Small intestine (tissue), 7 donors: ENCODE measurements at regions not wholly inside any gene's neighbourhood (a gene's known extent, or its start where the extent isn't known, plus 50 kb on each side); places are given as distances from the start of the nearest gene placed in this dataset.

Source experiments
- DNase-seq, 2 donors: peaks; one replicate each; pipeline versions ENCODE4 v3.0.0 to v3.0.0-alpha.2; 2013
- FAIRE-seq: peaks from 2 replicates; lab custom pipeline; 2012; peaks lifted over from hg19 to GRCh38; lab: Jason Lieb, UNC
- H3K27ac ChIP-seq, 3 donors: one replicate each; pipeline ENCODE4 v1.5.1; 2013; ENCODE audit warnings: low read length in 2 of 3, mild to moderate bottlenecking in 2 of 3, control low read depth in 1 of 3, inconsistent platforms in 1 of 3, low read depth in 1 of 3, moderate library complexity in 1 of 3
- H3K27me3 ChIP-seq, 3 donors: one replicate each; pipeline ENCODE4 v1.6.1; 2013; ENCODE audit warnings: low read length in 3 of 3, inconsistent platforms in 1 of 3; ENCODE audit not compliant: control insufficient read depth in 3 of 3, insufficient read depth in 3 of 3
- H3K36me3 ChIP-seq, 3 donors: one replicate each; pipeline ENCODE4 v1.6.1; 2013; ENCODE audit warnings: low read length in 3 of 3, inconsistent platforms in 1 of 3, low read depth in 1 of 3, mild to moderate bottlenecking in 1 of 3, moderate library complexity in 1 of 3; ENCODE audit not compliant: control insufficient read depth in 3 of 3, insufficient read depth in 2 of 3
- H3K4me1 ChIP-seq, 3 donors: one replicate each; pipeline ENCODE4 v1.6.1; 2013; ENCODE audit warnings: low read length in 2 of 3, inconsistent platforms in 1 of 3, low read depth in 1 of 3, mild to moderate bottlenecking in 1 of 3, moderate library complexity in 1 of 3; ENCODE audit not compliant: control insufficient read depth in 3 of 3, insufficient read depth in 2 of 3
- H3K4me3 ChIP-seq, 3 donors: one replicate each; pipeline ENCODE4 v1.5.1; 2013; ENCODE audit warnings: low read length in 3 of 3, control low read depth in 1 of 3, inconsistent platforms in 1 of 3, low read depth in 1 of 3, mild to moderate bottlenecking in 1 of 3, moderate library complexity in 1 of 3
- H3K9me3 ChIP-seq, 2 donors: one replicate each; pipeline ENCODE4 v1.6.1; 2013; ENCODE audit warnings: low read depth in 1 of 2, low read length in 1 of 2; ENCODE audit not compliant: control insufficient read depth in 2 of 2, insufficient read depth in 1 of 2
- WGBS, 3 donors: extraction: QIAGEN DNeasy Blood & Tissue Kit; methylation state at CpG; one replicate each; pipeline ENCODE4 v1.1.7; 2013; 5-methylcytosine and 5-hydroxymethylcytosine counted together
- donor health status: healthy with polysubstance abuse.
- donor health status: control.
- donor health status: control.
- donor health status: Bipolar disorder and iron deficiency.
- donor health status: healthy.

DNA sequence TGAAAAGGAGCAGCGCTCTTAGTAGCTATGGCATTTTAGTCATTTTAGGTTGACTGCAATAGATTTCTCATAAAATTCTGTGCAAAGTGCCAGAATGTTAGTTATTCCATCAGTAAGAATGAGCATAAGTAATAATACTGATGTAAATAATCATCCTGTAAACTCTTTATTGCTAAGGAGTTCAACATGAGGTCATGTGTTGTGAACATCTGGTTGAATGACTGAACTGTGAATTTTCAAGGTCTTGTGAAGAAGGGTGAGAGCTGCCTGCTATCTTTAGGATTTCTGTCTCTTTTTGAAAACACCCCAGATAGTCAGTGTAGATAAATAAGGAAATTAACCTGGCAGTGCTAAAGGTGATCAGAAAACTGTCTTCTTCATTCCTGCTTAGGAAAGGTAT is 333.4 kb upstream of the TBC1D5 start:
- no peak for FAIRE-seq
- no peak overlapping the region for H3K4me3 ChIP-seq
- no peak for DNase-seq
- no peak overlapping the region for H3K27ac ChIP-seq
- no peaks in the 10 kb centered on the region for H3K27me3 ChIP-seq
- no peaks in the 10 kb centered on the region for H3K36me3 ChIP-seq
- H3K4me1 ChIP-seq, result no peaks in the 10 kb centered on the region
- 92 to 98% (median 96%) methylated on average over 1 of the region's 1 CpG for WGBS, 3 donors
- no peaks in the 10 kb centered on the region for H3K9me3 ChIP-seq

DNA sequence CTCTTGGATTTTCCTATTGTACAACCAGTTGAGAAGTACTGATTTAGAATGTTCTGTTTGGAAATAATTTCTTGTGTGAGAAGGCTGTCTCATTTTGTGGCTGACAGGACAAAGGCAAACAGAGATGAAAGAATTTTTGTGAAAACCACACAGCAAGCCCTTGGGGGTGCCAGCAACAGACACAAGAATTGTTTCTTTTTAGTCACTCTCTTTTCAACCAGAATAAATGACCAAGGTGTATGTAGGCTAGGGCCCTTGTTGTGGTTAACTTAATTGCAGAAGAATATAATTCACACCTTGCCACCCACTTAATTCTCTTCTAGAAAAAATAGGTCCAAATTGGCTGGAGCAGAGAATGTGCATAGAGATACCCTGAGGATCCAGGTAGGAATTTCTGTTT is 329.4 kb upstream of the TBC1D5 start:
- DNase-seq, result no peak
- no peaks in the 10 kb centered on the region for H3K9me3 ChIP-seq
- H3K36me3 ChIP-seq, result no peaks in the 10 kb centered on the region
- no peak overlapping the region for H3K4me3 ChIP-seq
- no peak for FAIRE-seq
- H3K27me3 ChIP-seq, result no peaks in the 10 kb centered on the region
- H3K4me1 ChIP-seq, result no peaks in the 10 kb centered on the region
- H3K27ac ChIP-seq, result no peak overlapping the region

DNA sequence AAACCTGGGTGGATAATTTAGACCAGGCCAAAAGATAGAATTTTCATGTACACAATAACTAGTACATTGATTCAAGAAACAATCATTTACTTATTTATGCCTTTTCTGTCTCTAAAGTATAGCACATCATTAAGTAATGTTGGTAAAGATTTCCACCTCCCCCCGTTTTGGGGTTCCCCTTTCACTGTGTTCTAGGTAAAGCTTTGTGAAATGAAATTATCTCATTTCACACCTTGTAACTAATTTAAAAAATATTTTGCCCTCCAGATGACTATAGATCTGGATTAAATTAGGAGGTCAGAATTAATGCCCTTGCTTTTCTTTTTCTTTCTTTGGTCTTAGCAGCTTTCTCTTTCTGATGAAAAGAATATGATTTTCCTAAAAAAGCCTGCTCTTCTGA is 328.5 kb upstream of the TBC1D5 start:
- FAIRE-seq (no peak), DNase-seq (no peak)
- Histone ChIP-seq H3K27me3 (no peaks in the 10 kb centered on the region), H3K9me3 (no peaks in the 10 kb centered on the region), H3K4me3 (no peak overlapping the region), H3K36me3 (no peaks in the 10 kb centered on the region), H3K4me1 (no peaks in the 10 kb centered on the region), H3K27ac (no peak overlapping the region)
- 64 to 80% (median 71%) methylated on average over 1 of the region's 1 CpG for WGBS, 3 donors

DNA sequence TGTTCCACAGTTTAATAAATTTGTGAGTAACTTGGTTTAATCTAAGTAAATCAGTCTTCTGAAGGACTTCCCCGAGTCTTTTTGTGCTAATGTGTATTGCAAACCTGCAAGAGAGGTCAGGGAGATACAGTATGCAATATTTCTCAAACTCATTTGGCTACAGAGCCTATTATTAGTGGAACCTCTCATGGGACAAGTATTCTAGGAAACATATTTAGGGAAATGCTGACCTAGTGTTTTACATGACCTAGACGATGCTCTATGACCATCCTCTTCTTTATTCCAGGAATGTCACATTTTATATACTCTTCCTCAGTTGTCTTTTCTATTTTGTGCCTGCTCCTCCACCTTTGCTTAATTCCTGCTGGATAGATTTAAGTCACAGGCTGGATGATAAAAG is 327.8 kb upstream of the TBC1D5 start:
- H3K9me3 ChIP-seq, result no peaks in the 10 kb centered on the region
- DNase-seq (no peak), FAIRE-seq (no peak)
- 75 to 87% (median 76%) methylated on average over 2 of the region's 2 CpGs for WGBS, 3 donors
- no peaks in the 10 kb centered on the region for H3K27me3 ChIP-seq
- no peaks in the 10 kb centered on the region for H3K4me1 ChIP-seq
- H3K27ac ChIP-seq, result no peak overlapping the region
- H3K4me3 ChIP-seq, result no peak overlapping the region
- H3K36me3 ChIP-seq, result no peaks in the 10 kb centered on the region

DNA sequence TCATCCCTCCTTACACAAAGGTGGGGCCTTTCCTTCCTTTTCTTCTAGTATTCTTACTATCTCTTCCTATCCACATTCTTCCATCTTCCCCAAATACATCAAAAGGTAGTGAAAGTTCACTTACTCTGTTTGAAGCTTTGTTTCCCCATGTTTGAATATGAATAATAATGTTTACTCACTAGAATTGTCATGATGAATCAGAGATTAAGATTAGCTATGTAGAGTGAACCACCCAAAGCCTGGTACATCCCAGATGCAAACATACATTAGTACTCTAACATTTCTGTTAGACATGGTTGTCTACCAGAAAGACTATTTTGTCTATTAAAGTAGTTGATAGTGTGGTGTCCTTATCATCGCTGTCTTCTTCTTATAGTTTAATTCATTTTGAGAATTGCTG is 327.1 kb upstream of the TBC1D5 start:
- FAIRE-seq (no peak), DNase-seq (no peak)
- no peaks in the 10 kb centered on the region for H3K4me1 ChIP-seq
- WGBS, 3 donors, result 97 to 100% (median 98%) methylated on average over 1 of the region's 1 CpG
- H3K9me3 ChIP-seq, result no peaks in the 10 kb centered on the region
- no peaks in the 10 kb centered on the region for H3K27me3 ChIP-seq
- no peak overlapping the region for H3K4me3 ChIP-seq
- no peaks in the 10 kb centered on the region for H3K36me3 ChIP-seq
- no peak overlapping the region for H3K27ac ChIP-seq

DNA sequence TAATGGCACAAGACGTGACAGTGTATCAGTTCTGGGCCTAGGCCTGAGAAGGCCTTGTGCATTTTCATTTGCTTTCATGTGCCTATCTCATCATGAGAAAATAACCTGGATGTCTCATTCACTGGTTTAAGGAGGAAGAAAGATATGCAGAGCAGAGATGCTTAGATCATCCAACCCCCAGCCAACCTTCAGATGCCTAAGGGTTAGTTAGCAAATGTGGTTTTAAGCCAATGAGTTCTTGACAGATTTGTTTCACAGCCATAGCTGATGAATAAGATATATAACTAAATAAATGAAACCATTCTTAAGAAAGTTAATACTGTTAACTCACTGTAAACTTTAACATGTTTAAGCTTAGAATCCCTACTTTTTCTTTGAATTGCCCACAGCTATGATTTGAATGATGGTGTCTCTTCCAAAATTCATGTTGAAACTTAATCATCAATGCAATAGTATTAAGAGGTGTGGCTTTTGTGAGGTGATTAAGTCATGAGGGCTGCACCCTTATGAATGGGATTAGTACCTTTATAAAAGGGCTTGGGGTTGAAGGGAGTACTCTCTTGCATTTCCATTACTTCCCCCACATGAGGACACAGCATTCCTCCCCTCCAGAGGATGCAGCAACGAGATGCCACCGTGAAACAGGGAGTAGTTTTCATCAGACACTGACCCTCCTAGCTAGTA is 324.6 kb upstream of the TBC1D5 start:
- Histone ChIP-seq H3K9me3 (no peaks in the 10 kb centered on the region), H3K4me3 (no peak overlapping the region), H3K27me3 (no peaks in the 10 kb centered on the region), H3K4me1 (no peaks in the 10 kb centered on the region), H3K36me3 (no peaks in the 10 kb centered on the region), H3K27ac (no peak overlapping the region)
- DNase-seq (no peak), FAIRE-seq (no peak)
- WGBS, 3 donors, result 85 to 91% (median 90%) methylated on average over 3 of the region's 3 CpGs

DNA sequence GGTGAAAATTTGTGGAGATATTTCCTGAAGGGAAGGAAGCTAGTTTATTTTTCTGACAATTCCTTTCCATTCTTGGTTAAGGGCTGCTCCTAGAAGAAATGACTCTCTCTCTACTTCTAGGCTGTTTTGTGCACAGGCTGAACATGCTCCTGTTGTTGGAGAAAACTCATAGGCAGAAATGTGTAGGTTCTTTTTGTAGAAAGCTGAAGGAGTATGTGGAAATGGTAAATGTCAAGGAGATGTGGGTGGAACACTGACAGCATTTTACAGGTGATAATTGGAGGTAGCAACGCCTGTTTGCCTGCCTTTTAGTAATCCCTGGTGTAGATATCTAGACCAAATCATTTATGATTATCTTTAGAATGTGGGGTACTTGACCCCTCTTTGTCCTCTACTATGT is 322.2 kb upstream of the TBC1D5 start:
- H3K4me3 ChIP-seq, result no peak overlapping the region
- H3K36me3 ChIP-seq, result no peaks in the 10 kb centered on the region
- 50 to 58% (median 52%) methylated on average over 1 of the region's 1 CpG for WGBS, 3 donors
- H3K4me1 ChIP-seq, result no peaks in the 10 kb centered on the region
- no peak overlapping the region for H3K27ac ChIP-seq
- H3K9me3 ChIP-seq, result no peaks in the 10 kb centered on the region
- no peak for FAIRE-seq
- H3K27me3 ChIP-seq, result no peaks in the 10 kb centered on the region
- no peak for DNase-seq

DNA sequence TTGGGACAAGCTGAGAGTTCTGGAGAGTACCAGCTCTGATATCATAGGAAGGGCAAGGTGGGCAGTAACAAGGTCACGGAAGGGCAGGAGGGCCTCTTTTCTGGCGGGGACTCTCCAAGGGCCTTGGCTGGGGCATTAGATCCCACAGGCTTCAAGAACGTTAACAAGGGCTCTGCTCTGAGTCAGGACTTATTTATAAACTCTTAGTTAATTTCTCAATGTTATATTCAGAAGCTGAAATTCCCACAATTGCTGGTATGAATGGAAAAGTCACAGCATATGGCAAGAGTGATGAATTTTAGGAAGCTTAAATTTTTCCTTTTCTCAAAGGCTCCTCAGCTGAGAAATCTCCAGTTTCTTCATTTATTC is 320.2 kb upstream of the TBC1D5 start:
- no peak overlapping the region for H3K27ac ChIP-seq
- no peak overlapping the region for H3K4me3 ChIP-seq
- WGBS, 3 donors, result 79 to 88% (median 81%) methylated on average over 3 of the region's 3 CpGs
- no peaks in the 10 kb centered on the region for H3K36me3 ChIP-seq
- H3K4me1 ChIP-seq, result no peaks in the 10 kb centered on the region
- no peak for DNase-seq
- H3K9me3 ChIP-seq, result no peaks in the 10 kb centered on the region
- FAIRE-seq, result no peak
- no peaks in the 10 kb centered on the region for H3K27me3 ChIP-seq
